NCI-H187 treated with DMSO at 0.1 percent for 48 hours (cell line): ENCODE measurements at regions not wholly inside any gene's neighbourhood (a gene's known extent, or its start where the extent isn't known, plus 50 kb on each side); places are given as distances from the start of the nearest gene placed in this dataset.

Experiments
- DNase-seq: peaks from one replicate; lab custom pipeline; 2025; lab: John Stamatoyannopoulos, UW

- no peak for DNase-seq
These were observed 276.1 kb downstream of the PTBP2 start for GRCh38 chr1:96997717-96998116.

GRCh38 chr1:96998466-96998865 is 276.9 kb downstream of the PTBP2 start:
- DNase-seq, result no peak

- DNase-seq, result no peak
These were observed 277.6 kb downstream of the PTBP2 start for GRCh38 chr1:96999191-96999590.

GRCh38 chr1:97004054-97004453 is 282.5 kb downstream of the PTBP2 start:
- DNase-seq, result no peak

- DNase-seq, result no peak
These were observed 283.2 kb downstream of the PTBP2 start for GRCh38 chr1:97004743-97005142.

- DNase-seq, result no peak
These were observed 284.6 kb downstream of the PTBP2 start for GRCh38 chr1:97006044-97006661.

- DNase-seq, result no peak
These were observed 286.4 kb downstream of the PTBP2 start for GRCh38 chr1:97007840-97008604.

- no peak for DNase-seq
These were observed 289.1 kb downstream of the PTBP2 start for GRCh38 chr1:97010566-97011264.

GRCh38 chr1:97013136-97013535 is 291.6 kb downstream of the PTBP2 start:
- no peak for DNase-seq

GRCh38 chr1:97013941-97014340 is 292.4 kb downstream of the PTBP2 start:
- DNase-seq, result no peak

- DNase-seq, result no peak
These were observed 292.8 kb downstream of the PTBP2 start for GRCh38 chr1:97014426-97014825.

GRCh38 chr1:97017895-97018294 is 296.3 kb downstream of the PTBP2 start:
- no peak for DNase-seq
